ENCODE measurements at regions not wholly inside any gene's neighbourhood (a gene's known extent, or its start where the extent isn't known, plus 50 kb on each side); places are given as distances from the start of the nearest gene placed in this dataset.

- TF ChIP-seq CTCF (conservative IDR thresholded peaks at IDR 0.05; ENCODE audit: low read depth, low read length), result no peak
- no peak for TF ChIP-seq EZH2 (IDR thresholded peaks at IDR 0.05; ENCODE audit: low read length, unreplicated experiment)
Measured at GRCh38 chrX:155682834-155683233, 70.1 kb upstream of the TMLHE start.
